PC-9 (cell line): ENCODE measurements at regions not wholly inside any gene's neighbourhood (a gene's known extent, or its start where the extent isn't known, plus 50 kb on each side); places are given as distances from the start of the nearest gene placed in this dataset.

Source experiments
- EZH2 ChIP-seq: fragments of 200-600 bp; sonication (generic); IDR thresholded peaks from 2 replicates; pipeline ENCODE4 v1.8.0; 2017; ENCODE audit warnings: antibody characterized with exemption, low read depth
- TF ChIP-seq, protein P1 (sequence below): fragments of 200-600 bp; sonication (generic); conservative IDR thresholded peaks from 2 replicates; pipeline ENCODE4 v1.6.1; 2017; ENCODE audit warnings: mixed run types, antibody characterized with exemption, mild to moderate bottlenecking, moderate library complexity

GRCh38 chr5:3734632-3735031, 139.0 kb downstream of the IRX1 start:
- TF ChIP-seq, protein P1, sequence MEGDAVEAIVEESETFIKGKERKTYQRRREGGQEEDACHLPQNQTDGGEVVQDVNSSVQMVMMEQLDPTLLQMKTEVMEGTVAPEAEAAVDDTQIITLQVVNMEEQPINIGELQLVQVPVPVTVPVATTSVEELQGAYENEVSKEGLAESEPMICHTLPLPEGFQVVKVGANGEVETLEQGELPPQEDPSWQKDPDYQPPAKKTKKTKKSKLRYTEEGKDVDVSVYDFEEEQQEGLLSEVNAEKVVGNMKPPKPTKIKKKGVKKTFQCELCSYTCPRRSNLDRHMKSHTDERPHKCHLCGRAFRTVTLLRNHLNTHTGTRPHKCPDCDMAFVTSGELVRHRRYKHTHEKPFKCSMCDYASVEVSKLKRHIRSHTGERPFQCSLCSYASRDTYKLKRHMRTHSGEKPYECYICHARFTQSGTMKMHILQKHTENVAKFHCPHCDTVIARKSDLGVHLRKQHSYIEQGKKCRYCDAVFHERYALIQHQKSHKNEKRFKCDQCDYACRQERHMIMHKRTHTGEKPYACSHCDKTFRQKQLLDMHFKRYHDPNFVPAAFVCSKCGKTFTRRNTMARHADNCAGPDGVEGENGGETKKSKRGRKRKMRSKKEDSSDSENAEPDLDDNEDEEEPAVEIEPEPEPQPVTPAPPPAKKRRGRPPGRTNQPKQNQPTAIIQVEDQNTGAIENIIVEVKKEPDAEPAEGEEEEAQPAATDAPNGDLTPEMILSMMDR: no peak
- no peak for TF ChIP-seq EZH2
